ENCODE measurements at regions not wholly inside any gene's neighbourhood (a gene's known extent, or its start where the extent isn't known, plus 50 kb on each side); places are given as distances from the start of the nearest gene placed in this dataset.

GRCh38 chr7:17239046-17239445 lies 59.4 kb upstream of the AHR start:
- no peak for TF ChIP-seq CTCF (IDR thresholded peaks at IDR 0.05)
- no peak for TF ChIP-seq POLR2A (IDR thresholded peaks at IDR 0.05)
- no peak for TF ChIP-seq POLR2AphosphoS5 (IDR thresholded peaks at IDR 0.05)

Measured in breast epithelium (tissue), 3 donors.